GM12878 (cell line): ENCODE measurements at regions not wholly inside any gene's neighbourhood (a gene's known extent, or its start where the extent isn't known, plus 50 kb on each side); places are given as distances from the start of the nearest gene placed in this dataset.

Experiments
- ATAC-seq: fragments of 200-7000 bp; cut with Tn5 transposase; 3 replicates; pipeline ENCODE4 v1.9.1; 2020; ENCODE audit warnings: mild to moderate bottlenecking, moderate library complexity
- BruUV-seq: library from RNA; stranded (reverse); fragments of 400-500 nt; replicated peaks from 2 replicates; lab custom pipeline; 2021; lab: Mats Ljungman, UMichigan
- CTCF ChIA-PET: fragments of 300-600 bp; sonication (Branson Sonifier 250); formaldehyde crosslinking; extraction: SDS; loops from one replicate; lab custom pipeline; 2021; ENCODE audit warnings: inconsistent platforms; lab: Yijun Ruan, JAX
- POLR2A ChIA-PET: fragments of 350-600 bp; formaldehyde crosslinking; extraction: SDS; loops from one replicate; lab custom pipeline; 2021; ENCODE audit warnings: inconsistent platforms; lab: Charles Lee
- RAD21 ChIA-PET: fragments of 300-600 bp; sonication (Branson Sonifier 250); formaldehyde crosslinking; loops from one replicate; lab custom pipeline; 2023; ENCODE audit warnings: antibody characterized with exemption; ENCODE audit not compliant: unreplicated experiment; lab: Charles Lee
- SMC1A ChIA-PET: fragments of 300-600 bp; sonication (Branson Sonifier 250); formaldehyde crosslinking; loops from one replicate; lab custom pipeline; 2023; ENCODE audit not compliant: unreplicated experiment, uncharacterized antibody; lab: Charles Lee
- DNase-seq: peaks from one replicate; pipeline ENCODE4 v3.0.0-alpha.2; 2011; ENCODE audit warnings: low read depth, low spot score
- FAIRE-seq: peaks from 3 replicates; lab custom pipeline; 2011; peaks lifted over from hg19 to GRCh38; lab: Jason Lieb, UNC
- H2AFZ ChIP-seq: 2 replicates; pipeline ENCODE4 v1.6.0; 2011; ENCODE audit warnings: low read depth, low read length, control low read depth; ENCODE audit not compliant: control insufficient read depth
- H3K27ac ChIP-seq: 2 replicates; pipeline ENCODE4 v1.5.1; 2011; ENCODE audit warnings: control low read depth; ENCODE audit not compliant: control insufficient read depth, insufficient read depth
- H3K27me3 ChIP-seq, 2 experiments: replicated peaks in 1 of 2; 2 replicates each; pipeline versions ENCODE4 v1.6.0 to v1.6.1; 2011; ENCODE audit warnings: low read length in 1 of 2; ENCODE audit not compliant: control insufficient read depth in 2 of 2, insufficient read depth in 2 of 2
- H3K36me3 ChIP-seq, 2 experiments: 2 replicates each; pipeline ENCODE4 v1.5.1; 2011; ENCODE audit warnings: low read length in 1 of 2; ENCODE audit not compliant: control insufficient read depth in 2 of 2, insufficient read depth in 2 of 2
- H3K4me1 ChIP-seq: 2 replicates; pipeline ENCODE4 v1.6.1; 2011; ENCODE audit warnings: mild to moderate bottlenecking, low read length, moderate library complexity, mixed read lengths; ENCODE audit not compliant: control insufficient read depth, insufficient read depth
- H3K4me2 ChIP-seq: 2 replicates; pipeline ENCODE4 v1.6.0; 2011; ENCODE audit warnings: control low read depth; ENCODE audit not compliant: control insufficient read depth, insufficient read depth
- H3K4me3 ChIP-seq: fragments of 200-600 bp; sonication (generic); 2 replicates; pipeline ENCODE4 v1.5.1; 2016
- H3K79me2 ChIP-seq: 2 replicates; pipeline ENCODE4 v1.6.0; 2011; ENCODE audit warnings: low read length; ENCODE audit not compliant: control insufficient read depth, insufficient read depth
- H3K9ac ChIP-seq: 2 replicates; pipeline ENCODE4 v1.8.0; 2011; ENCODE audit warnings: low read length, control low read depth, mixed read lengths; ENCODE audit not compliant: control insufficient read depth, insufficient read depth
- H3K9me3 ChIP-seq: replicated peaks from 3 replicates; pipeline ENCODE4 v1.5.1; 2011; ENCODE audit warnings: mild to moderate bottlenecking, low read length; ENCODE audit not compliant: control insufficient read depth, insufficient read depth
- H4K20me1 ChIP-seq: 2 replicates; pipeline ENCODE4 v1.6.0; 2011; ENCODE audit not compliant: control insufficient read depth, insufficient read depth
- CTCF ChIP-seq, 3 experiments: IDR thresholded peaks in 2 of 3; conservative IDR thresholded peaks in 1 of 3; 2 replicates each; pipeline ENCODE4 v1.5.1; 2011; ENCODE audit warnings: low read depth in 3 of 3, low read length in 3 of 3, mild to moderate bottlenecking in 3 of 3, control low read depth in 2 of 3, moderate library complexity in 2 of 3, inconsistent platforms in 1 of 3, mixed read lengths in 1 of 3; ENCODE audit not compliant: control insufficient read depth in 2 of 3, insufficient read depth in 1 of 3; ENCODE audit errors: extremely low read depth in 1 of 3
- E2F4 ChIP-seq: IDR thresholded peaks from 2 replicates; pipeline ENCODE4 v1.6.1; 2012; ENCODE audit warnings: low read depth, low read length, improper control_type of control experiment
- PRDM15 ChIP-seq: fragments of 450-650 bp; formaldehyde crosslinking; IDR thresholded peaks from 2 replicates; pipeline ENCODE4 v1.4.0; 2020; ENCODE audit warnings: mild to moderate bottlenecking, moderate library complexity
- TARDBP ChIP-seq: IDR thresholded peaks from 2 replicates; pipeline ENCODE4 v1.6.1; 2016; ENCODE audit warnings: borderline replicate concordance
- ZNF24 ChIP-seq: fragments of 450-650 bp; IDR thresholded peaks from 2 replicates; pipeline ENCODE4 v1.6.1; 2017; ENCODE audit warnings: antibody characterized with exemption, mild to moderate bottlenecking
- WGBS: methylation state at CpG from one replicate; pipeline ENCODE4 v1.1.6; 2016; ENCODE audit warnings: low lambda C conversion rate; ENCODE audit not compliant: insufficient replicate concordance, insufficient coverage; ENCODE audit errors: missing lambda C conversion rate; 5-methylcytosine and 5-hydroxymethylcytosine counted together
- in situ Hi-C: fragments of 300-500 bp; cut with MboI; formaldehyde crosslinking; loops from 9 replicates; pipeline ENCODE4 v1.14.3; 2018; ENCODE audit warnings: mixed read lengths
- intact Hi-C: fragments of 100-400 bp; cut with micrococcal nuclease; formaldehyde crosslinking; loops from one replicate; pipeline ENCODE4 v1.14.2; 2022; ENCODE audit not compliant: unreplicated experiment

GRCh38 chr12:87651670-87652425, 377.4 kb downstream of the C12orf50 start:
- Histone ChIP-seq H3K4me1 (no peaks in the 10 kb centered on the region), H3K36me3 (no peaks in the 10 kb centered on the region), H3K4me2 (no peak overlapping the region), H3K9me3 (no peaks in the 10 kb centered on the region), H3K27ac (no peak overlapping the region), H3K4me3 (no peak overlapping the region)
- SMC1A ChIA-PET = interaction anchor here (0.8 to 0.9 kb wide), 2 partner anchors 9 to 14 kb away, joined by 3 read pairs; no protein-coding TSS in a partner anchor
- DNase-seq = no peak
- BruUV-seq = no TSS peak
- ATAC-seq = no peak
- intact Hi-C loops = no loop called here
- TF ChIP-seq PRDM15 (CRISPR knock-in tag) (no peak), CTCF (IDR thresholded peaks at IDR 0.05 in 2 of 3, conservative IDR thresholded peaks at IDR 0.05 in 1 of 3; ENCODE audit: control insufficient read depth in 2 of 3, extremely low read depth in 1 of 3, insufficient read depth in 1 of 3, low read depth in 3 of 3, low read length in 3 of 3) (no peak), E2F4 (no peak), TARDBP (no peak), ZNF24 (no peak)
- TF ChIP-seq, all 136 proteins: peak for 0
- in situ Hi-C loops = no loop called here
- H2AFZ ChIP-seq = no peak overlapping the region
- no peaks in the 10 kb centered on the region for H4K20me1 ChIP-seq
- H3K79me2 ChIP-seq = no peaks in the 10 kb centered on the region
- no peak for FAIRE-seq
- POLR2A ChIA-PET = no interaction called here
- no peak overlapping the region for H3K9ac ChIP-seq
- RAD21 ChIA-PET = no interaction called here
- 2% methylated on average over 3 of the region's 3 CpGs for WGBS
- no peaks in the 10 kb centered on the region for H3K27me3 ChIP-seq
- CTCF ChIA-PET = interaction anchor here (1.1 to 1.7 kb wide), 2 partner anchors 9 to 11 kb away, joined by 3 to 6 read pairs; no protein-coding TSS in a partner anchor
